ENCODE measurements at regions not wholly inside any gene's neighbourhood (a gene's known extent, or its start where the extent isn't known, plus 50 kb on each side); places are given as distances from the start of the nearest gene placed in this dataset.

DNA sequence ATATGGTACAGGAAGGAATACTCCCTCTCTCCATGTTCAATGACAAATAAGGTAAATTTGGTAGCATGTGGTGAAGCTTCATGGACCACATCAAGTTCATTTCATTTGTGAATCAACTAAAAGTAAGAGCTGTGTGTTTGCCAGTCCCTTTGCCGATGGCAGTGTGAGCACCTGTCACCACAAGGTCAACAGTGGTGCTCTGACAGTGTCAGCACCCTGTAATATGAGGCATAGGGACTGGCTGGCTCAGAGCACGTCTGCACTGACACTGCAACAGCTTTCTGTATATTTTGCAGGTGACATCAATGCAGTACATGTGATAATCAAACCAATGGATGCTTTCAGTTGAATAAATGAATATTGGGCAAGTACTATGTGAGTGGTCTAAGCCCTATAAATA, 852.4 kb downstream of the TUSC7 start:
- TF ChIP-seq GATA2 (IDR thresholded peaks at IDR 0.05; ENCODE audit: low read depth, low read length) (no peak), GATA3 (IDR thresholded peaks at IDR 0.05; ENCODE audit: low read depth, low read length) (no peak)
